ENCODE measurements at regions not wholly inside any gene's neighbourhood (a gene's known extent, or its start where the extent isn't known, plus 50 kb on each side); places are given as distances from the start of the nearest gene placed in this dataset.

DNA sequence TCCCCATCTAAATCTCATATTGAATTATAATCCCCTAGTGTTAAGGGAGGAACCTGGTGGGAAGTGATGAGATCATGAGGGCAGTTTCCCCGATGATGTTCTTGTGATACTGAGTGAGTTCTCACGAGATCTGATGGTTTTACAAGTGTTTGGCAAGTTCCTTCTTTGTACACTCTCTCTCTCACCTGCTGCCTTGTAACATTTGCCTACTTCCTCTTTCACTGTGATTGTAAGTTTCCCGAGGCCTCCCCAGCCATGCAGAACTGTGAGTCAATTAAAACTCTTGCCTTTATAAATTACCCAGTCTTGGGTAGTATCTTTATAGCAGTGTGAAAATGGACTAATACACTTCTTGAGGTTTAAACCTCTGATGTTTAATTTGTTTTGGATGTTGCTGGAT lies 177.5 kb downstream of the CD8B2 start:
- Mint-ChIP-seq H3K27me3 (no peaks in the 10 kb centered on the region), H3K4me3 (no peak overlapping the region), H3K9me3 (peaks cover 19% of the 10 kb centered on the region), H3K4me1 (peaks cover 12% of the 10 kb centered on the region), H3K27ac (no peak overlapping the region), H3K36me3 (no peaks in the 10 kb centered on the region)
- peak; percentile 82 for ATAC-seq

DNA sequence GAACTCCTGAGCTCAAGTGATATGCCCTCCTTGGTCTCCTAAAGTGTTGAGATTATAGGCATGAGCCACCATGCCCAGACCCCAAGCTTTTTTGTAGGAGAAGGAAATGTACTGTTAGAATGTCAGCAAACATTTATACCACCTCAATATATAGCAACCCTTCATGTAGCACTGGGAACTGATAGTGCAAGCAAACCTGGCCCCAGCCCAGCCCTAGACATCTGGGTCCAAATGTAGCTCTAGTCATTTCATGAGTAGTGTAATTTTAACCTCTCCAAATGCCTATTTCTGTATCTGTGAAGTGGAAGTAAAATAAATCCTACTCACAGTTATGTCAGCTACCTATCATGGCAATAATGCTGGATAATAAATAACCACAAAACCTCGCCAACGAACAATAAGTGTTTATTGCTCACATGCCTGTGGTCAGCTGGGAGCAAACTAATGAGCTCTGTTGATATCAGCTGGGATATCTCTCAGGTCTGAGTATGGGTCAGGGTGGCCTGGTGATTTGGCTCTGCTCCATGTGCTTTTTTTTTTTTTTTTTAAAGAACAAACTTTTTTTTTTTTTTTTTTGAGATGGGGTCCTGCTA lies 180.4 kb downstream of the CD8B2 start:
- no peak overlapping the region for H3K4me3 Mint-ChIP-seq
- ATAC-seq, result no peak

DNA sequence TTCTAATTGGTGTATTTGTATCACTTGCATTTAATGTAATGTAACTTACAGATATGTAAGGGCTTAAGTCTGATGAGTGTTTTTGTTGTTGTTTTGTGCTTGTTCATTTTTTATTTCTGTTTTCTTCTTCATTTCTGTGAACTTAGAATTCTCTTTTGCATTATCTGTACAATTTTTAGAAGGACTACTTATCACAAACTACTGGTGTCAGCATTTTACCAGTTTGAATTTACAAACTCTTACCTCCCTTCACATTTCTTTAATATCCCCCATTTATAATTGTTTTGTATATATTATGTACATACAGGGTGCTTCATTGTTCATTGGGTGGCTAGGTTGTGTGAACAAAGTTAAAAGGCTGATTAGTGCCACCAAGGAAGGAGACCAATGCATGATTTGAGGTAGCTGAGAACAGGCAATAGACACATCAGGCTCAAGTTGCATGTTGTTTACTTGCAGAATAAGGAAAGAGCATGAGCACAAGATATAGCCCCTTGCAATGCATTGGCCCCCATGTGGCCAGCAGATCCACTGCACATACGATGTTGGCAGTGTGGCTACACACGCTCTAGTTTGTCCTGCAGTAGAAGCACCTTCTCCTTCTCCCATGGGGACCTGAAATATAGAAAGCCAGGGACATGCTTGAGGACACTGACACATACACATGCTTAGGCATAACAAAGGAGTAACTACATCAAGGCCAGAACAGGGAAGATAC lies 198.2 kb downstream of the CD8B2 start:
- no peak overlapping the region for H3K4me3 Mint-ChIP-seq
- H3K36me3 Mint-ChIP-seq, result no peaks in the 10 kb centered on the region
- ATAC-seq, result no peak
- peaks cover 4% of the 10 kb centered on the region for H3K9me3 Mint-ChIP-seq
- H3K4me1 Mint-ChIP-seq, result no peaks in the 10 kb centered on the region
- no peak overlapping the region for H3K27ac Mint-ChIP-seq
- H3K27me3 Mint-ChIP-seq, result peaks cover 8% of the 10 kb centered on the region

More for the DNA sequence above, 180.4 kb downstream of the CD8B2 start:
- Mint-ChIP-seq H3K27ac (no peak overlapping the region), H3K27me3 (no peaks in the 10 kb centered on the region), H3K9me3 (peaks cover 27% of the 10 kb centered on the region), H3K4me1 (peaks cover 12% of the 10 kb centered on the region), H3K36me3 (no peaks in the 10 kb centered on the region)

GRCh38 chr2:106686814-106687213 lies 199.2 kb downstream of the ST6GAL2 start:
- H3K9me3 Mint-ChIP-seq, result peaks cover 4% of the 10 kb centered on the region
- no peak overlapping the region for H3K27ac Mint-ChIP-seq
- H3K4me1 Mint-ChIP-seq, result no peaks in the 10 kb centered on the region
- no peak for ATAC-seq
- H3K36me3 Mint-ChIP-seq, result no peaks in the 10 kb centered on the region
- no peak overlapping the region for H3K4me3 Mint-ChIP-seq
- peaks cover 8% of the 10 kb centered on the region for H3K27me3 Mint-ChIP-seq

- ATAC-seq, result no peak
- H3K4me1 Mint-ChIP-seq, result no peaks in the 10 kb centered on the region
- H3K36me3 Mint-ChIP-seq, result no peaks in the 10 kb centered on the region
- H3K4me3 Mint-ChIP-seq, result no peak overlapping the region
- no peaks in the 10 kb centered on the region for H3K27me3 Mint-ChIP-seq
- peaks cover 3% of the 10 kb centered on the region for H3K9me3 Mint-ChIP-seq
- no peak overlapping the region for H3K27ac Mint-ChIP-seq
Measured at GRCh38 chr2:106694964-106695470, 190.9 kb downstream of the ST6GAL2 start.

- H3K4me3 Mint-ChIP-seq, result no peak overlapping the region
- no peak for ATAC-seq
- H3K27me3 Mint-ChIP-seq, result no peaks in the 10 kb centered on the region
- H3K4me1 Mint-ChIP-seq, result no peaks in the 10 kb centered on the region
- no peak overlapping the region for H3K27ac Mint-ChIP-seq
- H3K36me3 Mint-ChIP-seq, result no peaks in the 10 kb centered on the region
- peaks cover 3% of the 10 kb centered on the region for H3K9me3 Mint-ChIP-seq
Measured at GRCh38 chr2:106695919-106696318, 190.0 kb downstream of the ST6GAL2 start.

DNA sequence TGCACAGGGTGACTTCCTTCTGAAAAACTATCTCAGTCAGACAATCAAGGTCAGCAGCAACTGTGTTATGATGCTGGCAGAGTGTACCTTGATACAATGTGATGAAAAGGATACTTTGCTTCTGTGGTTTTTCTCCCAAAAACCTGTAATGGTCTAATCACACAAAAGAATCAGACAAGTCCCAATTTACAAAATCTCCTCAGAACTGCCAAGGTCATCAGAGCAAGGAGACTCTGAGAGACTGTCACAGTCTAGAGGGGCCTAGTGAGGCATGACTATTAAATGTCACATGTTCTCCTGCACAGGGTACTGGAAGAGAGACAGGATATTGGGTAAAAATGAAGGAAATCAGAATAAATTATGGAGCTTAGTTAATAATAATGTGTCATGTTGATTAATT lies 185.4 kb downstream of the ST6GAL2 start:
- ATAC-seq, result no peak
- no peaks in the 10 kb centered on the region for H3K27me3 Mint-ChIP-seq
- H3K36me3 Mint-ChIP-seq, result no peaks in the 10 kb centered on the region
- peaks cover 3% of the 10 kb centered on the region for H3K9me3 Mint-ChIP-seq
- no peak overlapping the region for H3K4me3 Mint-ChIP-seq
- H3K4me1 Mint-ChIP-seq, result no peaks in the 10 kb centered on the region
- H3K27ac Mint-ChIP-seq, result no peak overlapping the region

DNA sequence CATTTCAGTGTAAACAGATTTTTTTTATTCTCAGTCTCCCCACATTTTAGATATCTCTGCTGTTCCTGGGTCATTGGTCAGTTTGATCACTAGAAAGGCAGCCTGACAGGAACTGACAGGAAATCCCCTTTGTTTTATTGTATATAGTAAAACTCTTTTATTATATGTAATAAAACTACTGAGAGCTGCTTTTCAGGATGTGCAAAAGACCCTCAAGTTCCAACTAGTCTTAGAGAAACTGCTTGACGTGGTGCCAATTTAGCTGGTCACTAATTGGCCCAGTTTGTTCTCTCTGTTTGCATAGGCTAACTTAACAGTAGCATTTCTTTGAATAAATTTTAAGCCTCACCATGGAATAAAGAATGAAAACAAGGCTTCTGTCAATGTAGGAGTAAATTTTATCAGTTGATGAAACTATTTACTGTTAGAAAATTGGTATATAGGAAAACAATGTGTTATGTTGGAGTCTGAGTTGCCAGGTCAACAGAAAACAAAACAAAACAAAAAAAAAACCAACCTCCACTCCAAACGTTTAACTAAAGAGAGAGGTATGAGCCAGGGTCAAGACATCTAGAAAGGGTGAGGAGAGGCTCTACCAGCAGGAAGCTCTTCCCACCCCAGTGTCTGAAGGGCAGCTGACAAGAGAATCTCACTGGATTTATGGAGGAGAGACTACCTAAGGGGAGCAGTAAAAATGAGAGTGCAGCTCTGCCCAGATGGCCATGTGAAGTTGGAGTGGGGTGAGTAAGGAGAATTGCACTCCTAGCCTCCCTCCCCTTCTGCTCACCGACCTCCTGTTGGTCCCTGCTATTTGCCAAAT lies 184.6 kb downstream of the ST6GAL2 start:
- H3K4me1 Mint-ChIP-seq, result no peaks in the 10 kb centered on the region
- no peak for ATAC-seq
- H3K4me3 Mint-ChIP-seq, result no peak overlapping the region
- H3K9me3 Mint-ChIP-seq, result peaks cover 3% of the 10 kb centered on the region
- no peak overlapping the region for H3K27ac Mint-ChIP-seq
- no peaks in the 10 kb centered on the region for H3K27me3 Mint-ChIP-seq
- no peaks in the 10 kb centered on the region for H3K36me3 Mint-ChIP-seq

DNA sequence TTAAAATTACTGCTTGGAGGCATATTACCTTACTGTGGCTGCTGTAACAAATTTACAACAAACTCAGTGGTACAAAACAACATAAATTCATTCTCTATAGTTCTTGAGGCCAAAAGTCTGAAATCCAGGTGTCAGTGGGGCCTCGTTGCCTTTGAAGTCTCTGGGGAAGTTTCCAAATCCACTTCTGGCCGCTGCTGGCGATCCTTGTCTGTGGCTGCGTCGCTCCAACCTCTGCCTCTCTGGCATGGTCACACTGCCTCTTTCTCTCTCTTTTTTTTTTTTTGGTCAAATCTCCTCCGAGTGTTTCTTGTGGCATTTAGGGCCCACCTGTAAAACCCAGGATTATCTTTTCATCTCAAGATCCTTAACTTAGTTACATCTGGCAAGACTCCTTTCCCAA lies 182.8 kb downstream of the ST6GAL2 start:
- H3K27ac Mint-ChIP-seq, result no peak overlapping the region
- H3K36me3 Mint-ChIP-seq, result no peaks in the 10 kb centered on the region
- H3K27me3 Mint-ChIP-seq, result no peaks in the 10 kb centered on the region
- no peak overlapping the region for H3K4me3 Mint-ChIP-seq
- H3K4me1 Mint-ChIP-seq, result no peaks in the 10 kb centered on the region
- peaks cover 3% of the 10 kb centered on the region for H3K9me3 Mint-ChIP-seq
- ATAC-seq, result no peak

DNA sequence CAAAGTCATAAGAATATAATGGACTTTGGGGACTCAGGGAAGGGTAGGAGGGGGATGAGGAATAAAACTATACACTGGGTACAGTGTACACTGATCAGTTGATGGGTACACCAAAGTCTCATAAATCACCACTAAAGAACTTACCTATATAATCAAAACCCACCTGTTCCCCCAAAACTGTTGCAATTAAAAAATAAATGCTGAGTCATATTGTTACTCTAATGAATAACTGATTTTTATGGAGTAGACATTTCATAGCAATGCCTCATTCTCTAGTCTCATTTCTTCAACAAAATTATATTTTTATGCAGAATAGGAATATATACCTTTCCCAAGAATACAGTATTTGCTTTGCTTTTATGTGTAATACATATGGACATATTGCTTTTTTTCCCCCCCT lies 181.2 kb downstream of the ST6GAL2 start:
- no peak for ATAC-seq
- H3K27ac Mint-ChIP-seq, result no peak overlapping the region

DNA sequence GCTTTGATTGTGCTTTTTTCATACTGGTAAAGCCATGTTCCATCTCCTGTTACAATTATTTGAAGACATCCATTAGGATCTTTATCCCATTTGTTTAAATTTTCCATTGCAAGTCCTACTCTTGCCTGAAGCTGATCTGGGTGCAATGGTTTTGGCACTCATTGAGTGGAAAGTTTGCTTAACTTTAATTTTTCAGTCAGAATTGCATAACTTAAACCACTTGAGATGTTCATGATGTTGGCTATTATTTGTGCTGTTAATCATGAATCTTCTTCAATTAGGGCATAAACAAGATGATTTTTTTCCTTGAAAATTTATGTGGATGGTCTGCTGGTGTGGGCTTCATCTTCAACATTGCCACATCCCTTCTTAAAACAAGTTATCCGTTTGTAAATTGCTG lies 180.1 kb downstream of the ST6GAL2 start:
- no peak for ATAC-seq
- H3K27ac Mint-ChIP-seq, result no peak overlapping the region
- no peaks in the 10 kb centered on the region for H3K9me3 Mint-ChIP-seq
- H3K36me3 Mint-ChIP-seq, result no peaks in the 10 kb centered on the region
- no peaks in the 10 kb centered on the region for H3K27me3 Mint-ChIP-seq
- H3K4me1 Mint-ChIP-seq, result no peaks in the 10 kb centered on the region
- H3K4me3 Mint-ChIP-seq, result no peak overlapping the region

More for the DNA sequence above, 181.2 kb downstream of the ST6GAL2 start:
- Mint-ChIP-seq H3K36me3 (no peaks in the 10 kb centered on the region), H3K27me3 (no peaks in the 10 kb centered on the region), H3K9me3 (peaks cover 2% of the 10 kb centered on the region), H3K4me3 (no peak overlapping the region), H3K4me1 (no peaks in the 10 kb centered on the region)

- no peak for ATAC-seq
- Mint-ChIP-seq H3K4me3 (no peak overlapping the region), H3K9me3 (no peaks in the 10 kb centered on the region), H3K4me1 (no peaks in the 10 kb centered on the region), H3K27ac (no peak overlapping the region), H3K36me3 (no peaks in the 10 kb centered on the region), H3K27me3 (no peaks in the 10 kb centered on the region)
Measured at GRCh38 chr2:106706283-106706682, 179.7 kb downstream of the ST6GAL2 start.

GRCh38 chr2:106708209-106708608 lies 177.8 kb downstream of the ST6GAL2 start:
- ATAC-seq, result no peak
- no peaks in the 10 kb centered on the region for H3K36me3 Mint-ChIP-seq
- H3K27me3 Mint-ChIP-seq, result no peaks in the 10 kb centered on the region
- H3K27ac Mint-ChIP-seq, result no peak overlapping the region
- peaks cover 4% of the 10 kb centered on the region for H3K9me3 Mint-ChIP-seq
- H3K4me3 Mint-ChIP-seq, result no peak overlapping the region
- H3K4me1 Mint-ChIP-seq, result no peaks in the 10 kb centered on the region

DNA sequence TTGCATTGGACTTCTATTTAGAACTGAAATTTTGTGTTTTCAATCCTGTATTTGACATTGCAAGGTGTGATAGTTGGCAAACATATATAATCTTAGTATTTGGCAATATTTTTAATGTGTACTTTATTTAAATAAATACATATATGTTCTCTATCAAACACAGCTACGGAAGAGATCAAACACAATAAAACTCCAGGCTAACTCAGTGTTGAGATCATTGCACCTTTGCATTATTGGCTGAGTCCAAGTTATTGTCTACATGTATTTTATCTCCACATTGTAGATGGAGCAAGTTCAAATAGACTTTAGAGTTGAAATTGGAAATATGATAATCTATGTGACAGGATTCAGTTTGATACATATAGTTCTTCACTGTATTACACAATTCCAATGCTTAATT lies 176.7 kb downstream of the ST6GAL2 start:
- Mint-ChIP-seq H3K4me3 (no peak overlapping the region), H3K4me1 (no peaks in the 10 kb centered on the region), H3K27ac (no peak overlapping the region), H3K36me3 (no peaks in the 10 kb centered on the region), H3K9me3 (peaks cover 4% of the 10 kb centered on the region), H3K27me3 (no peaks in the 10 kb centered on the region)
- no peak for ATAC-seq

GRCh38 chr2:106719222-106719621 lies 166.7 kb downstream of the ST6GAL2 start:
- H3K4me1 Mint-ChIP-seq, result no peaks in the 10 kb centered on the region
- no peak overlapping the region for H3K4me3 Mint-ChIP-seq
- no peak for ATAC-seq
- no peak overlapping the region for H3K27ac Mint-ChIP-seq
- no peaks in the 10 kb centered on the region for H3K36me3 Mint-ChIP-seq
- no peaks in the 10 kb centered on the region for H3K27me3 Mint-ChIP-seq
- peaks cover 28% of the 10 kb centered on the region for H3K9me3 Mint-ChIP-seq
